GM12875 (cell line): ENCODE measurements at regions not wholly inside any gene's neighbourhood (a gene's known extent, or its start where the extent isn't known, plus 50 kb on each side); places are given as distances from the start of the nearest gene placed in this dataset.

Experiments
- H3K4me3 ChIP-seq: one replicate; pipeline ENCODE4 v1.5.1; 2011; ENCODE audit warnings: low read depth, low read length, control low read depth
- CTCF ChIP-seq: IDR thresholded peaks from 2 replicates; pipeline ENCODE4 v1.5.1; 2011; ENCODE audit warnings: low read depth, mild to moderate bottlenecking, control low read depth, inconsistent platforms, low read length, moderate library complexity, borderline replicate concordance; ENCODE audit not compliant: insufficient read depth

- no peak for TF ChIP-seq CTCF
- no peak overlapping the region for H3K4me3 ChIP-seq
These were observed 555.9 kb upstream of the HS6ST1 start for GRCh38 chr2:128874608-128875007.

- no peak overlapping the region for H3K4me3 ChIP-seq
- TF ChIP-seq CTCF, result no peak
These were observed 558.6 kb upstream of the HS6ST1 start for GRCh38 chr2:128876986-128877983.

GRCh38 chr2:128879161-128879560 is 560.5 kb upstream of the HS6ST1 start:
- no peak for TF ChIP-seq CTCF
- no peak overlapping the region for H3K4me3 ChIP-seq

- no peak for TF ChIP-seq CTCF
- H3K4me3 ChIP-seq, result no peak overlapping the region
These were observed 576.2 kb upstream of the HS6ST1 start for GRCh38 chr2:128894896-128895295.

- TF ChIP-seq CTCF, result no peak
- no peak overlapping the region for H3K4me3 ChIP-seq
These were observed 583.1 kb upstream of the HS6ST1 start for GRCh38 chr2:128901572-128902391.

GRCh38 chr2:128903637-128904036 is 585.0 kb upstream of the HS6ST1 start:
- H3K4me3 ChIP-seq, result no peak overlapping the region
- TF ChIP-seq CTCF, result no peak
